ENCODE measurements at regions not wholly inside any gene's neighbourhood (a gene's known extent, or its start where the extent isn't known, plus 50 kb on each side); places are given as distances from the start of the nearest gene placed in this dataset.

DNA sequence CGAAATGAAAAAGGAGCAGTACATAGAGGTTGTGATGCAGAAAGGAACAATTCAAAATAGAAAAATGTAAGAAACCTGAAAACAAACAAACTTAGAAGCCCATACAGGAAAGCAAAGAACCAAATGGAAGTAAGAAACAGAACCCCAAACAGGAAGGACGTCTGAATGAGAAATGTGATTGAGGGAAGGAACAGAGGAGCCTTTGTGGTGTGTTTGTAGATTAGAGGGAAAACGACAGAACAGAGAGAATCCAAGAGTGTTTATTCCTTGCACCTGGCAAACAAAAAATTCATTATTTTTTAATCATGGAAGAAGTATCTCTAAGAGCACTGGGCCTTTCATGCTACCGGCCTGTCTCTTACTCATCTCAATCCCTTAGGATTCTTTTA lies 67.8 kb upstream of the ZSWIM6 start:
- no peak for TF ChIP-seq MAFF (IDR thresholded peaks at IDR 0.05; ENCODE audit: low read length)
- TF ChIP-seq MEF2D (tag; conservative IDR thresholded peaks at IDR 0.05; ENCODE audit: low read depth): no peak
- TF ChIP-seq ZNF274 (IDR thresholded peaks at IDR 0.05; ENCODE audit: borderline replicate concordance, low read depth, low read length): no peak
- no peak for TF ChIP-seq RBM22 (IDR thresholded peaks at IDR 0.05; ENCODE audit: low read depth, low read length, poor library complexity, severe bottlenecking)
- no peak for TF ChIP-seq CREM (IDR thresholded peaks at IDR 0.05; ENCODE audit: low read depth)
- TF ChIP-seq, protein P1, sequence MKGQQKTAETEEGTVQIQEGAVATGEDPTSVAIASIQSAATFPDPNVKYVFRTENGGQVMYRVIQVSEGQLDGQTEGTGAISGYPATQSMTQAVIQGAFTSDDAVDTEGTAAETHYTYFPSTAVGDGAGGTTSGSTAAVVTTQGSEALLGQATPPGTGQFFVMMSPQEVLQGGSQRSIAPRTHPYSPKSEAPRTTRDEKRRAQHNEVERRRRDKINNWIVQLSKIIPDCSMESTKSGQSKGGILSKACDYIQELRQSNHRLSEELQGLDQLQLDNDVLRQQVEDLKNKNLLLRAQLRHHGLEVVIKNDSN (CRISPR knock-in tag; IDR thresholded peaks at IDR 0.05): no peak
- no peak for TF ChIP-seq DPF2 (IDR thresholded peaks at IDR 0.05)
- TF ChIP-seq TAL1 (IDR thresholded peaks at IDR 0.05): no peak
- TF ChIP-seq TCF7 (IDR thresholded peaks at IDR 0.05; ENCODE audit: borderline replicate concordance): no peak
- no peak for TF ChIP-seq ZNF57 (CRISPR knock-in tag; IDR thresholded peaks at IDR 0.05)

All from K562 (cell line).